C4-2B (cell line): ENCODE measurements at regions not wholly inside any gene's neighbourhood (a gene's known extent, or its start where the extent isn't known, plus 50 kb on each side); places are given as distances from the start of the nearest gene placed in this dataset.

Experiments
- ZFX ChIP-seq: fragments of 450-650 bp; IDR thresholded peaks from 2 replicates; pipeline ENCODE4 v1.6.1; 2017
- TF ChIP-seq, protein P1 (sequence below): fragments of 450-650 bp; conservative IDR thresholded peaks from 2 replicates; pipeline ENCODE4 v1.5.1; 2017; ENCODE audit warnings: mild to moderate bottlenecking

DNA sequence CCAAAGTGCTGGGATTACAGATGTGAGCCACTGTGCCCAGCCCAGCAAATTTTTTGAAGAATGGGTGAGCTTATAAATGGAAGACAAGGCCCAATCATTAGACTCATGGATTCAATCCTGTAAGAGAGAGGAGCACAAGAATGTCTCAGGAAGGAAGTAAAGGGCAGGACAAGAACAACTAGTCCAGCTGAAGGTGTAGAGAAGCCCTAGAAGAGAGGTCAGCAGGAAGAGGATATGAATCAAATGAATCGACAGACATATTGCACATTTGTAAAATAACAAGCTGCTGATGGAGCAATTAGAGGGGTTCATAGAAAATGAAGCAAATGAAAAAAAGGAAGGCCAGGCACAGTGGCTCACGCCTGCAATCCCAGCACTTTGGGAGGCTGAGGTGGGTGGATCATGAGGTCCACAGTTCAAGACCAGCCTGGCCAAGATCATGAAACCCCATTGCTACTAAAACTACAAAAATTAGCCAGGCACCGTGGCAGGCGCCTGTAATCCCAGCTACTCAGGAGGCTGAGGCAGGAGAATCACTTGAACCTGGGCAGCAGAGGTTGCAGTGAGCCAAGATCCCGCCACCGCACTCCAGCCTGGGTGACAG, 74.9 kb downstream of the MIS18A start:
- TF ChIP-seq, protein P1, sequence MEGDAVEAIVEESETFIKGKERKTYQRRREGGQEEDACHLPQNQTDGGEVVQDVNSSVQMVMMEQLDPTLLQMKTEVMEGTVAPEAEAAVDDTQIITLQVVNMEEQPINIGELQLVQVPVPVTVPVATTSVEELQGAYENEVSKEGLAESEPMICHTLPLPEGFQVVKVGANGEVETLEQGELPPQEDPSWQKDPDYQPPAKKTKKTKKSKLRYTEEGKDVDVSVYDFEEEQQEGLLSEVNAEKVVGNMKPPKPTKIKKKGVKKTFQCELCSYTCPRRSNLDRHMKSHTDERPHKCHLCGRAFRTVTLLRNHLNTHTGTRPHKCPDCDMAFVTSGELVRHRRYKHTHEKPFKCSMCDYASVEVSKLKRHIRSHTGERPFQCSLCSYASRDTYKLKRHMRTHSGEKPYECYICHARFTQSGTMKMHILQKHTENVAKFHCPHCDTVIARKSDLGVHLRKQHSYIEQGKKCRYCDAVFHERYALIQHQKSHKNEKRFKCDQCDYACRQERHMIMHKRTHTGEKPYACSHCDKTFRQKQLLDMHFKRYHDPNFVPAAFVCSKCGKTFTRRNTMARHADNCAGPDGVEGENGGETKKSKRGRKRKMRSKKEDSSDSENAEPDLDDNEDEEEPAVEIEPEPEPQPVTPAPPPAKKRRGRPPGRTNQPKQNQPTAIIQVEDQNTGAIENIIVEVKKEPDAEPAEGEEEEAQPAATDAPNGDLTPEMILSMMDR = no peak
- no peak for TF ChIP-seq ZFX
